Islet of Langerhans (tissue), 1 donor: ENCODE measurements at regions not wholly inside any gene's neighbourhood (a gene's known extent, or its start where the extent isn't known, plus 50 kb on each side); places are given as distances from the start of the nearest gene placed in this dataset.
A peak's percentile ranks its signal among the peaks of the same experiment; 100 is the strongest.
"Not testable (repeated sequence)": the region's sequence is repeated elsewhere in the genome, so short reads cannot be mapped to it uniquely, and the experiment has no call there.

Experiments used
- FAIRE-seq: peaks from one replicate; lab custom pipeline; 2011; peaks lifted over from hg19 to GRCh38; lab: Jason Lieb, UNC

GRCh38 chr1:163472651-163473248 is 151.0 kb downstream of the NUF2 start:
- no peak for FAIRE-seq

- FAIRE-seq = no peak
Measured at GRCh38 chr1:163477276-163477830, 155.6 kb downstream of the NUF2 start.

GRCh38 chr1:163498391-163499330 is 176.9 kb downstream of the NUF2 start:
- not testable (repeated sequence) for FAIRE-seq

- no peak for FAIRE-seq
Measured at GRCh38 chr1:163504331-163504978, 182.7 kb downstream of the NUF2 start.

- no peak for FAIRE-seq
Measured at GRCh38 chr1:163509114-163509513, 187.4 kb downstream of the NUF2 start.

- FAIRE-seq = no peak
Measured at GRCh38 chr1:163512349-163512989, 190.7 kb downstream of the NUF2 start.

- FAIRE-seq = no peak
Measured at GRCh38 chr1:163523375-163524029, 201.7 kb downstream of the NUF2 start.

GRCh38 chr1:163528710-163529348 is 207.1 kb downstream of the NUF2 start:
- FAIRE-seq = peak; percentile 100

GRCh38 chr1:163531345-163531744 is 209.6 kb downstream of the NUF2 start:
- FAIRE-seq = no peak

- no peak for FAIRE-seq
Measured at GRCh38 chr1:163535401-163535800, 213.6 kb downstream of the NUF2 start.

- FAIRE-seq = no peak
Measured at GRCh38 chr1:163535807-163536206, 214.1 kb downstream of the NUF2 start.

GRCh38 chr1:163537809-163538208 is 216.1 kb downstream of the NUF2 start:
- no peak for FAIRE-seq

- FAIRE-seq = no peak
Measured at GRCh38 chr1:163538667-163539066, 216.9 kb downstream of the NUF2 start.

- no peak for FAIRE-seq
Measured at GRCh38 chr1:163540727-163541126, 219.0 kb downstream of the NUF2 start.

- FAIRE-seq = no peak
Measured at GRCh38 chr1:163544441-163544840, 222.7 kb downstream of the NUF2 start.

- FAIRE-seq = no peak
Measured at GRCh38 chr1:163558162-163558561, 236.4 kb downstream of the NUF2 start.

GRCh38 chr1:163561580-163562295 is 240.0 kb downstream of the NUF2 start:
- peak; percentile 17 for FAIRE-seq

GRCh38 chr1:163562355-163562754 is 240.6 kb downstream of the NUF2 start:
- FAIRE-seq = no peak

GRCh38 chr1:163565166-163565565 is 243.4 kb downstream of the NUF2 start:
- no peak for FAIRE-seq

- peak; percentile 85 for FAIRE-seq
Measured at GRCh38 chr1:163570071-163570470, 248.3 kb downstream of the NUF2 start.

- no peak for FAIRE-seq
Measured at GRCh38 chr1:163571950-163572349, 250.2 kb downstream of the NUF2 start.
